ENCODE measurements at regions not wholly inside any gene's neighbourhood (a gene's known extent, or its start where the extent isn't known, plus 50 kb on each side); places are given as distances from the start of the nearest gene placed in this dataset.

GRCh38 chr2:204012072-204012653 lies 75.6 kb downstream of the ICOS start:
- DNase-seq = no peak

- no peak for DNase-seq
Observed at GRCh38 chr2:204015118-204015843, 78.7 kb downstream of the ICOS start.

GRCh38 chr2:204018717-204019116 lies 82.2 kb downstream of the ICOS start:
- DNase-seq = no peak

- no peak for DNase-seq
Observed at GRCh38 chr2:204019572-204020501, 83.3 kb downstream of the ICOS start.

- no peak for DNase-seq
Observed at GRCh38 chr2:204021290-204022081, 84.9 kb downstream of the ICOS start.

GRCh38 chr2:204022550-204022949 lies 86.0 kb downstream of the ICOS start:
- DNase-seq = no peak

- DNase-seq = no peak
Observed at GRCh38 chr2:204023088-204023487, 86.5 kb downstream of the ICOS start.

- peak; percentile 48 for DNase-seq
Observed at GRCh38 chr2:204024503-204024902, 87.9 kb downstream of the ICOS start.

- no peak for DNase-seq
Observed at GRCh38 chr2:204024906-204025475, 88.4 kb downstream of the ICOS start.

- no peak for DNase-seq
Observed at GRCh38 chr2:204026294-204026693, 89.7 kb downstream of the ICOS start.

GRCh38 chr2:204027091-204027490 lies 90.5 kb downstream of the ICOS start:
- DNase-seq = peak; percentile 79

GRCh38 chr2:204030322-204030721 lies 93.8 kb downstream of the ICOS start:
- no peak for DNase-seq

- DNase-seq = no peak
Observed at GRCh38 chr2:204031056-204031455, 94.5 kb downstream of the ICOS start.

- no peak for DNase-seq
Observed at GRCh38 chr2:204032301-204032700, 95.7 kb downstream of the ICOS start.

GRCh38 chr2:204033611-204034495 lies 97.3 kb downstream of the ICOS start:
- no peak for DNase-seq

GRCh38 chr2:204036706-204037105 lies 100.1 kb downstream of the ICOS start:
- no peak for DNase-seq

- DNase-seq = no peak
Observed at GRCh38 chr2:204037286-204037685, 100.7 kb downstream of the ICOS start.

GRCh38 chr2:204039298-204039838 lies 102.8 kb downstream of the ICOS start:
- no peak for DNase-seq

- DNase-seq = no peak
Observed at GRCh38 chr2:204040016-204040415, 103.5 kb downstream of the ICOS start.

- no peak for DNase-seq
Observed at GRCh38 chr2:204042401-204042800, 105.8 kb downstream of the ICOS start.

- DNase-seq = no peak
Observed at GRCh38 chr2:204046145-204046544, 109.6 kb downstream of the ICOS start.
